ENCODE measurements at regions not wholly inside any gene's neighbourhood (a gene's known extent, or its start where the extent isn't known, plus 50 kb on each side); places are given as distances from the start of the nearest gene placed in this dataset.

- Mint-ChIP-seq H3K9me3 (peaks cover 3% of the 10 kb centered on the region), H3K4me1 (peaks cover 5% of the 10 kb centered on the region), H3K4me3 (no peak overlapping the region), H3K36me3 (no peaks in the 10 kb centered on the region), H3K27ac (no peak overlapping the region), H3K27me3 (ENCODE audit: low read depth) (no peaks in the 10 kb centered on the region)
- DNase-seq (ENCODE audit: low spot score in 2 of 2, unreplicated experiment in 2 of 2), result no peak
- no peak for TF ChIP-seq CTCF (IDR thresholded peaks at IDR 0.05; ENCODE audit: unreplicated experiment)
Measured at GRCh38 chr2:154992826-154993225, 294.3 kb downstream of the KCNJ3 start.

GRCh38 chr2:154978710-154979109 is 280.2 kb downstream of the KCNJ3 start:
- TF ChIP-seq CTCF (IDR thresholded peaks at IDR 0.05; ENCODE audit: unreplicated experiment), result no peak
- Mint-ChIP-seq H3K9me3 (peaks cover 16% of the 10 kb centered on the region), H3K36me3 (no peaks in the 10 kb centered on the region), H3K4me3 (no peak overlapping the region), H3K4me1 (peaks cover 2% of the 10 kb centered on the region), H3K27me3 (ENCODE audit: low read depth) (peaks cover 1% of the 10 kb centered on the region), H3K27ac (no peak overlapping the region)
- no peak for DNase-seq (ENCODE audit: low spot score in 2 of 2, unreplicated experiment in 2 of 2)

GRCh38 chr2:154978244-154978643 is 279.7 kb downstream of the KCNJ3 start:
- H3K27ac Mint-ChIP-seq, result no peak overlapping the region
- H3K36me3 Mint-ChIP-seq, result no peaks in the 10 kb centered on the region
- peaks cover 1% of the 10 kb centered on the region for H3K27me3 Mint-ChIP-seq (ENCODE audit: low read depth)
- peaks cover 21% of the 10 kb centered on the region for H3K9me3 Mint-ChIP-seq
- no peak overlapping the region for H3K4me3 Mint-ChIP-seq
- no peak for DNase-seq (ENCODE audit: low spot score in 2 of 2, unreplicated experiment in 2 of 2)
- peaks cover 2% of the 10 kb centered on the region for H3K4me1 Mint-ChIP-seq
- TF ChIP-seq CTCF (IDR thresholded peaks at IDR 0.05; ENCODE audit: unreplicated experiment), result no peak

GRCh38 chr2:154974041-154974440 is 275.5 kb downstream of the KCNJ3 start:
- Mint-ChIP-seq H3K27me3 (ENCODE audit: low read depth) (peaks cover 1% of the 10 kb centered on the region), H3K36me3 (no peaks in the 10 kb centered on the region), H3K4me3 (no peak overlapping the region), H3K27ac (no peak overlapping the region), H3K4me1 (peaks cover 2% of the 10 kb centered on the region), H3K9me3 (peaks cover 7% of the 10 kb centered on the region)
- no peak for DNase-seq (ENCODE audit: low spot score in 2 of 2, unreplicated experiment in 2 of 2)
- TF ChIP-seq CTCF (IDR thresholded peaks at IDR 0.05; ENCODE audit: unreplicated experiment), result no peak

GRCh38 chr2:154963511-154963910 is 265.0 kb downstream of the KCNJ3 start:
- Mint-ChIP-seq H3K9me3 (peaks cover 9% of the 10 kb centered on the region), H3K4me3 (no peak overlapping the region), H3K27ac (no peak overlapping the region), H3K27me3 (ENCODE audit: low read depth) (peaks cover 6% of the 10 kb centered on the region), H3K36me3 (no peaks in the 10 kb centered on the region), H3K4me1 (peaks cover 4% of the 10 kb centered on the region)
- DNase-seq (ENCODE audit: low spot score in 2 of 2, unreplicated experiment in 2 of 2), result no peak
- TF ChIP-seq CTCF (IDR thresholded peaks at IDR 0.05; ENCODE audit: unreplicated experiment), result no peak

GRCh38 chr2:154961676-154962075 is 263.2 kb downstream of the KCNJ3 start:
- TF ChIP-seq CTCF (IDR thresholded peaks at IDR 0.05; ENCODE audit: unreplicated experiment), result no peak
- Mint-ChIP-seq H3K4me3 (no peak overlapping the region), H3K36me3 (no peaks in the 10 kb centered on the region), H3K27me3 (ENCODE audit: low read depth) (peaks cover 6% of the 10 kb centered on the region), H3K4me1 (peaks cover 4% of the 10 kb centered on the region), H3K27ac (no peak overlapping the region), H3K9me3 (peaks cover 15% of the 10 kb centered on the region)
- no peak for DNase-seq (ENCODE audit: low spot score in 2 of 2, unreplicated experiment in 2 of 2)

All from mesothelial cell of epicardium (in vitro differentiated cells).